Stimulated activated CD8-positive, alpha-beta memory T cell treated with anti-CD3 and anti-CD28 coated beads, Interleukin-15, amount 100 ng/mL, for 4 hours (primary cell): ENCODE measurements at regions not wholly inside any gene's neighbourhood (a gene's known extent, or its start where the extent isn't known, plus 50 kb on each side); places are given as distances from the start of the nearest gene placed in this dataset.
"Not testable (repeated sequence)": the region's sequence is repeated elsewhere in the genome, so short reads cannot be mapped to it uniquely, and the experiment has no call there.

Experiments
- DNase-seq, 2 donors: peaks; one replicate each; pipeline ENCODE4 v3.0.0-alpha.2; 2020; ENCODE audit warnings: low read depth in 2 of 2

- DNase-seq = no peak
Measured at GRCh38 chr6:166806217-166806838, 150.0 kb downstream of the RNASET2 start.

- no peak for DNase-seq
Measured at GRCh38 chr6:166803471-166803870, 152.9 kb downstream of the RNASET2 start.

DNA sequence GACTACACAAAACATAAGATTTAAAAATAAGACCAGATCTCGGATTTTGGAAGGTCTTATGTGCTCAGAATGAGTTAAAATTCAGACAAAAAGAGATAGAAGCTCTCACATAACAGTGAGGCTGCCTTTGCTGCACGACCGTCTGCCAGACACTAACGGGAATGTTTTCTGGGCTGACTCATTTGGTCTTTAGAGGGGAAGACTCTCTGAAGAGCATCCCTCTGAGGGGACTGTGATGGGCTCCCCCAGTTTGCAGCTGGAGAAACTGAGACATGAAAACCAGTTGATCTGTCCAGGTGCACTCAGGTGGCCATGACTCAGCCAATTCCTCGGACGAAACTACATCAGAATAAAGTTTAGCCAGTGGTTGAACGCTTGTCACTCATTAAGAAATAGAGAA, 153.9 kb downstream of the RNASET2 start:
- DNase-seq = no peak

DNA sequence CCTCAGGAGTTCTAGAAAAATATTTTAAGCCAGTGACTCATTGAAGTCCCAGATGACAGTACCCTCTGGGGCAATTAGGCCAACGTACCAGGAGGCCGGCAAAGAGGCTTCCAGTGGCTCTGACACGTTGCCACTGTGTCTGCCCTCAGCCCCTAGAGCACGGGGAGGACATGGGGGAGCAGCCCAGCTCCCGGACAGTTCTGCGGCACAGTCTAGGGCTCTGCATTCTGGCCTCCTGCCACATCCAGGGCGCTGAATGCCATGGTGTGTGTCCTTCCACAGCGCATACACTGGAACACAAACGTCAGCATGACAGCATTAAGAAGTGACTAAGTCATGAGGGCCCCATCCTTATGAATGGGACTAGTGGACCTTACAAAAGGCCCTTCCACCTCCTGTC, 156.2 kb downstream of the RNASET2 start:
- DNase-seq = no peak

DNA sequence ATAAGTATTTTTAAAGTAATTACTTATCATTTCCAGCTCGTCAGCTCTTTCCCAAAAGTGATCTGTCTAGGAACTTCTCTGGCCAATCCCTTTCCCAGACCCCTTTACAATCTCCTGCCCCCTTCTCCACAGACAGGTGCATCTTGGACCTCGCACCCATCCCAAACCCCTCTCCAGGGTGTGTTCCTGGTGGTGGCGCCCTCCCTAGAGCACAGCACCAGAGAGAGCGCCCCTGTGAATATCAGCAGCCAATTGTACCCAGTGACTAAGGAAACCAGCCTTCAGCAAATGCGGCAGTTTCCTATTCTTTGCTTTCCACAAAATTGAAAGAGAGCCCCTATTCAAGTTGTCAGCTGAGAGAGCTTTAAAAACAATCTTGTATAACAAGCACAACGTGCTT, 157.7 kb downstream of the RNASET2 start:
- no peak for DNase-seq

DNA sequence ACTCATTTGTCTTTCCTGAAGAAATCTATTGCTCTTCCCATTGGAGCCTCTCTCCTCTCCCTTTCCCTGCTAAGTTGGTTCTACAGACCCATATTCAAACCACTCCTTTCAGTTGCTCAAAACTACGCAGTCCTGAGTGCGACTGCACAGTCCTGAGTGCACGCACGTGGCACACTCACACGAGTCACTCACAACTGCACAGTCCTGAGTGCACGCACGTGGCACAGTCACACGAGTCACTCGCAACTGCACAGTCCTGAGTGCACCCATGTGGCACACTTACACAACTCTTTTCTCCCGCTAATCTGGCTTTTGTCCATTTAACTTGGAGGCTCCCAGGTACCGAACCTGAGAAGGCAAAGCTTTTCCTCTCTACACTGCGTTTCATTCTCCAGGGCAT, 159.7 kb downstream of the RNASET2 start:
- DNase-seq = no peak

DNA sequence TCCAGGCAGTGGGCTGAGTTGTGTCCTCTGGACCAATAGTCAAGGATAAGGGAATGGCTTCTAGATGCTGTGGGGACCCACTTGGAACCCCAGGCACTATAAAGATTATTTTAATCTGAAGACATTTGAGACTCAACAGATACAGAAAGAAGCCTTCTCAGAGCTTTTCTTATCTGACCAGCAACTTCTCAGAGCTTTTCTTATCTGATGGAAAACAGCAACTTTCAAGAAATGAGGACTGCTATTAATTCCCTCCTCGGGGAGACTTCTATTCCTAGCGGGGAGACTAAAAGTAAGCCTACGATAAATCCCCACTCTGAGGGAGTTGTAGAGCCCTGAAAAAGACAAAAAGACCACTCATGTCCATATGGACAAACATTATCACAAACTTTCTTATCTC, 160.5 kb downstream of the RNASET2 start:
- DNase-seq = no peak

- DNase-seq = not testable (repeated sequence)
Measured at GRCh38 chr6:166790808-166791207, 163.8 kb upstream of the RPS6KA2 start.

DNA sequence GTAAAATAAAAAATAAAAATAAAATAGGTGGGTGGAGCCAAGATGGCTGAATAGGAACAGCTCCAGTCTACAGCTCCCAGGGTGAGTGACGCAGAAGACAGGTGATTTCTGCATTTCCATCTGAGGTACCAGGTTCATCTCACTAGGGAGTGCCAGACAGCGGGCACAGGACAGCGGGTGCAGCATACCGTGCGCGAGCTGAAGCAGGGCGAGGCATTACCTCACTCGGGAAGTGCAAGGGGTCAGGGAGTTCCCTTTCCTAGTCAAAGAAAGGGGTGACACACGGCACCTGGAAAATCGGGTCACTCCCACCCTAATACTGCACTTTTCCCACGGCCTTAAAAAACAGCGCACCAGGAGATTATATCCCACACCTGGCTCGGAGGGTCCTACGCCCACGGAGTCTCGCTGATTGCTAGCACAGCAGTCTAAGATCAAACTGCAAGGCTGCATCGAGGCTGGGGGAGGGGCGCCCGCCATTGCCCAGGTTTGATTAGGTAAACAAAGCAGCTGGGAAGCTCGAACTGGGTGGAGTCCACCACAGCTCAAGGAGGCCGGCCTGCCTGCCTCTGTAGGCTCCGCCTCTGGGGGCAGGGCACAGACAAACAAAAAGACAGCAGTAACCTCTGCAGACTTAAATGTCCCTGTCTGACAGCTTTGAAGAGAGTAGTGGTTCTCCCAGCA, 161.9 kb upstream of the RPS6KA2 start:
- not testable (repeated sequence) for DNase-seq

DNA sequence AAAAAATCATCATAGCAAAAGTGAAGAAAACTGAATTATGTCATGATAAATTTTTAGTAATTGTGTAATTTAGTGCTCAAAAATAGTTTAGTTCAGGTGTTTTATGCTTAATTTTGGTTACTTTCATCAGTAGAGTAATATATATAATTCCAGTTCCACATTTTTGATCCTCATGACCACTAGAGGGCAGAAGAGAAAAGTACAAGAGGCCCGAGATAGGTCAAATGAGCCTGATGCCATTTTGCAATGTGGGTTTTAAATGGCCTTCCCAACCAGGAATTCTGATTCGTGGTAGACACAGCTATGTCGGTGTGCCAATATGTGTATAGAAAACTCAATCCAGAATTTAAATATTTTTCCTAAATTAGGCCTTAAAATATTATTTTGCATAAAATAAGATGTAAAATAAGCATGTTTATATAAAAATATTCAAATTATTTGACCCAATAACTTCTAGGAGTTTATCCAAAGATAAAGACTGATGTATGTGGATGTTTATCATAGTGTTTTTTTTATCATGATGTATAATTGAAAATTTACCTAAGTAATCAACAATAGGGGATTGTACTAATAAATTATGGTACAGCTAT, 159.7 kb upstream of the RPS6KA2 start:
- DNase-seq = no peak

DNA sequence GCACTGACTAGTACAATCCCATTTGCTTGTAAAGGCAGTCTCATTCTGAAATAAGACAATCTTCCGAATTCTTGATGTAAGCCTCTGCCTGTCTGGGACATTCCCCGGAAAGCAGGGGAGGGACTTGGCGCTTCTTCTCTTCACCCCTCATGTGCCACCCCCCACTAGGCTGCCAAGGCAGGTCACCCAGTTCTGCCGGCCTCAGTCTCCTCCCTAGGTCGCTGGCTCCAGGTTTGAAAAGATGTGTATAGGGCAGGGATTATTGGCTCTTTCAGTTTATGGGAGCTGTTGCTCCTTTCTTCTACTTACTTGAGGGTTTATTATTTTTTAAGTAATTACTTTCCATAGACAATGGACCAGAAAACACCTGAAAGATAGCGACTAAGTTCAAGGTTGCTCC, 158.1 kb upstream of the RPS6KA2 start:
- DNase-seq = no peak

GRCh38 chr6:166784691-166785090, 157.6 kb upstream of the RPS6KA2 start:
- DNase-seq = no peak

DNA sequence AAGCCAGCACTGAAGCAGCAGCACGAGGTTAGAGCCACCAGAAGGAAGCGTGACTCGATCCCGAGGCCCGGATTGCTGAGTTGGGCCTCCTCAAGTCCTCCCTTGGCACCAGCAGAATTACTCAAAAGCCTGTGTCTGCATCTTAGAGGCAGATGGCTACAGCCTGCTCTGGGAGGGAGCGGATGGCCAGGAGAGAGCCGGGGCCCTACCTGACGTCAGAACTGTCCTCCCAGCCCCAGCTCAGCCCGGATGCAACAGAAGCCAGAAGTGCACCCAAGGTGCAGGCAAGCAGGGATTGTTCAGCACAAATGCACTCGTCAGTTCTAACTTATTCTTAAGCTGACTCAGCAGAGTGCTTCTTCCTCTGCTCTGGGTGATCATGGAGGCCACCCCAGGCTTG, 155.5 kb upstream of the RPS6KA2 start:
- no peak for DNase-seq

DNA sequence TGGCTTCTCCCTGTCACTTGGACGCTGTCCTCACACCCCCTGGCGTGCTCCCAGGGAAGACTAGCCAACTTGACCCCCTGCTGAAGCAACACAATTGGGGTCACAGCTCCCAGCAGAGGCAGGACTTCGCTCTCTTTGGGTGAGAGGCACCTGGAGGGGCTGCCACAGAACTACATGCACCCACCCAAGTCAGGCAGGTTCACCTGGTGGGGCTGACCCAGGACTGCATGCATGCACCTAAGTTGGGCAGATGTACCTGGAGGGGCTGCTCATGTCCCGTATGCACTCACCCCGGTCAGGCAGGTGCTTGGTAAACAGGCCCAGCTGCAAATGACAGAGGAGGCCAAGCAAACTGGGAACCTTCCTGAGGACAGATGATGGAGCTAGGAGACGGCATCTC, 154.3 kb upstream of the RPS6KA2 start:
- DNase-seq = no peak

GRCh38 chr6:166779963-166780683, 153.1 kb upstream of the RPS6KA2 start:
- no peak for DNase-seq

DNA sequence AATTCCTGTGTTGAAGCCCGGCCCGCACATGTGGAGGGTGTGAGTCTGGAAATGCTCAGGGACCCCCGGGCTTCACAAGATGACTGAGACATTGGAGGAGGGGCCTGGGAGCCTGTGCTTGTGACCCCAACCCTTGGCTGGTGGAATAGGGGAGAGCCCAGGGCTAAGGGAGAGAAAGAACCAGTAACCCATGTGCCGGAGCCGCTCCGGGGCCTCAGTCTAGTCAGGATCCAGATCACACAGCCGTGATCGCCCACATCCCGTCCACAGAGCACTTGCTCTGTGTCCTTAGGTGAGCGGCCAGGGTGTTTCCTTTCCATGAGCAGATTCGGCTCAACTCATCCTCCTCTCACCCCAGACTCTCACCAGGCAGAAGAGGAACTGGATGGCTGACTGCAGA, 152.3 kb upstream of the RPS6KA2 start:
- no peak for DNase-seq

DNA sequence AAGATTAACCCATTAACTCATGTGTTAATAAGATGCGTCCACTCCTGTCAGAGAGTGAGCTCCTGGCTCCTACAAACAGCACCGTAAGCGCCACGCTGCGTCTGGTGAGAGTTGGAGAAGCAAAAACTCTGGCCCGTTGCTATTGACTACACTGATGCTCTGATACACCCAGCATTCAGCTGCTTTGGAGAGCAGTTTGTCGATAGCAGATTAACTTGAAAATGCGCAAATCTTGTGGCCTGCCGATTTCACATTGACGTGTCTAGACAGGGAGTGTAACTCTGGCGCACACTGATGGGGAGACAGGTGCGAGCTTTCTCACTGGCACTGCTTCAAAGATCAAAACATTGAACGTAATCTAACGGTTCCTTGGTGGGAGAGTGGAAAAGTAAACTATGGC, 151.7 kb upstream of the RPS6KA2 start:
- no peak for DNase-seq

- DNase-seq = no peak
Measured at GRCh38 chr6:166778046-166778445, 151.0 kb upstream of the RPS6KA2 start.

DNA sequence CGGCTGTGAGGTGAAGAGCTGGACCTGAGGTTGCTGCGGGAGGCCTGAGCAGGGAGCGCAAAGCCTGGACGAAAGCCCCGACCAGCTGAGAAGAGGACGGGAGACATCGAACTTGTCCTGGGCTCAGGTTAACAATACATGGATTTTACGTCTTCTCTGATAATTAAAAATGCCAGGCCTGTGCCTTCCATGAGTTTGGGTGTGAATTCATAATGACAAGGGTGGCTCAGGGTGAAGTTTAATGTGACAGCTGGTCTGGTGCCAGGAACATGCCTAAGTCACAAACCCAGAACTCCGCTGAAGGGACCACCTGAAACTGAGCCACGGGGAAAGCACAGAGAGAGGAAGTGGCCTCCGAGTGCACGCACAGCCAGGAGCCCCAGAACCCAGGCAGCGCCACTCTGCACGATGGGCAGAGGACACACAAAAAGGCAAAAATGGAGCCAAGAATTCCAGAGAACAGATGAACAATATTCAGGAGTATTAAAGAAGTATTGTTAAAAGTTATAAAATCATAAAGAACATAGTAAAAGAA, 150.1 kb upstream of the RPS6KA2 start:
- DNase-seq = no peak

- DNase-seq = no peak
Measured at GRCh38 chr6:166776571-166776970, 149.5 kb upstream of the RPS6KA2 start.

- DNase-seq = no peak
Measured at GRCh38 chr6:166775923-166776220, 148.8 kb upstream of the RPS6KA2 start.

GRCh38 chr6:166775180-166775922, 148.3 kb upstream of the RPS6KA2 start:
- DNase-seq = peak in 1 of 2 donors; percentile 35
